GM12872 (cell line): ENCODE measurements at regions not wholly inside any gene's neighbourhood (a gene's known extent, or its start where the extent isn't known, plus 50 kb on each side); places are given as distances from the start of the nearest gene placed in this dataset.

Source experiments
- CTCF ChIP-seq: IDR thresholded peaks from 3 replicates; pipeline ENCODE4 v1.5.1; 2011; ENCODE audit warnings: low read depth, mild to moderate bottlenecking, low read length, moderate library complexity; ENCODE audit not compliant: insufficient read depth

- no peak for TF ChIP-seq CTCF
Observed at GRCh38 chr12:125651625-125652024, 586.4 kb downstream of the AACS start.

- no peak for TF ChIP-seq CTCF
Observed at GRCh38 chr12:125652681-125653080, 587.4 kb downstream of the AACS start.

- TF ChIP-seq CTCF = no peak
Observed at GRCh38 chr12:125657681-125658080, 592.4 kb downstream of the AACS start.

- no peak for TF ChIP-seq CTCF
Observed at GRCh38 chr12:125674554-125675338, 609.5 kb downstream of the AACS start.

- TF ChIP-seq CTCF = no peak
Observed at GRCh38 chr12:125676366-125676765, 611.1 kb downstream of the AACS start.

GRCh38 chr12:125677829-125678228, 612.6 kb downstream of the AACS start:
- no peak for TF ChIP-seq CTCF

GRCh38 chr12:125678589-125678993, 613.4 kb downstream of the AACS start:
- TF ChIP-seq CTCF = no peak
